ENCODE measurements at regions not wholly inside any gene's neighbourhood (a gene's known extent, or its start where the extent isn't known, plus 50 kb on each side); places are given as distances from the start of the nearest gene placed in this dataset.

DNA sequence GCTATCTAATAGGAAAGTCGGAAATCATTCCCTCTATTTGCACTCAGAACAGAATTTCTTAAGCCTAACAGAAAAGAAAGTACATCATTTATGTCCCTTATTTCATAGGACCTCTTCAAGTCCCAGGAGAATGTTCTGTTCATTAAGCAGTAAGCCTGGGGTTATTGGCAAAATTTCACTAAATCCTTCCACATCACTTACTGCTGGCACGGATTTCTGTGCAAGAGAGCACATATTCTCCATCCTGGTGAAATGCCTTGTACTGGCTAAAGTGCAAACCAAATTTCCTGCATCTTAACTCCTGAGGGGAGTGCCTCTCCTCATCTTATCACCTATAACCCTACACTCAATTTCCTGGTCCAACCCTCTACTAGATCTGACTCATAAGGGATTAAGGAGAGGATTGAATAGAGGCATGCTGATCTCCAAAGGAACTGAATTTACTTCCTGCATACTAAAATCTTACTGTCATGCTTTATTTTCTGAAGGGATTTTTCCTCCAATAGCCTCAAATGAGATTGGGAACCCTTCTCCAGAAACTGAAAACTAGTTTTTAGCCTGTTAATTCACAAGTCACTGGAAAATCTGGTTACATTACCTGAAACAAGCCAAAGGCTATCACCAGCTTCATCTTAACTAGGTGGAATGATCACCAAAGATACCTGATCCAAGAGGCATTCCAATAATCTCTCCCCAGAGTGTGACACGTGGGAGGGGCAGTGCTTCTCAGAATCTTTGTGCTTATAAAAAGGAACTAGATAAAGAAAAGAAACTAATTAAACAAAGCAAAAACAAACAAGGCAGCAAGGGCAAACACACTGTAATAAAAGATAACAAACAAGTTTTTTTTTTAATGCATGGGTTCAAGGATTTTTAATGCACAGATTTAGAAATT lies 311.1 kb downstream of the NR4A2 start:
- TF ChIP-seq, protein P1, sequence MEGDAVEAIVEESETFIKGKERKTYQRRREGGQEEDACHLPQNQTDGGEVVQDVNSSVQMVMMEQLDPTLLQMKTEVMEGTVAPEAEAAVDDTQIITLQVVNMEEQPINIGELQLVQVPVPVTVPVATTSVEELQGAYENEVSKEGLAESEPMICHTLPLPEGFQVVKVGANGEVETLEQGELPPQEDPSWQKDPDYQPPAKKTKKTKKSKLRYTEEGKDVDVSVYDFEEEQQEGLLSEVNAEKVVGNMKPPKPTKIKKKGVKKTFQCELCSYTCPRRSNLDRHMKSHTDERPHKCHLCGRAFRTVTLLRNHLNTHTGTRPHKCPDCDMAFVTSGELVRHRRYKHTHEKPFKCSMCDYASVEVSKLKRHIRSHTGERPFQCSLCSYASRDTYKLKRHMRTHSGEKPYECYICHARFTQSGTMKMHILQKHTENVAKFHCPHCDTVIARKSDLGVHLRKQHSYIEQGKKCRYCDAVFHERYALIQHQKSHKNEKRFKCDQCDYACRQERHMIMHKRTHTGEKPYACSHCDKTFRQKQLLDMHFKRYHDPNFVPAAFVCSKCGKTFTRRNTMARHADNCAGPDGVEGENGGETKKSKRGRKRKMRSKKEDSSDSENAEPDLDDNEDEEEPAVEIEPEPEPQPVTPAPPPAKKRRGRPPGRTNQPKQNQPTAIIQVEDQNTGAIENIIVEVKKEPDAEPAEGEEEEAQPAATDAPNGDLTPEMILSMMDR (IDR thresholded peaks at IDR 0.05; ENCODE audit: insufficient read depth, low read depth, low read length, missing control alignments): no peak
- DNase-seq (ENCODE audit: low read depth): peak; percentile 75
- H3K4me3 ChIP-seq (ENCODE audit: low read length): no peak overlapping the region

DNA sequence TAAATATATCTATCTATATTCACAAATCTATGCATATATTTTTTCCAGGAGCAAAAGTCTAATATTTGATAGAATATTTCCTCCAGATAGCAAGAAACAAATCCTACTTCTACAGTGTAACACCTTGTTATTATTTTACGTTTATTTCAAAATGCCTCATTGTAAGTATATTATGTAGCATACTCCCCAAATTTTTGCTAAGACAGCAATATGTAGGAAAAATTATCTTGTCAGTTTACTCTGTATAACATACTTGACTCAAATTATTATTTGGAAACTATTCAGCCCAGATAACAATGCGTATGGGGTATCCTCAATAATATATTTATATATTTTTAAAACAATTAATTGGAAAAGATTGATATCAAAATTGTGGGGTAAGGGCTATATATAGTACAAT lies 313.2 kb downstream of the NR4A2 start:
- no peak for DNase-seq (ENCODE audit: low read depth)
- H3K4me3 ChIP-seq (ENCODE audit: low read length): no peak overlapping the region
- TF ChIP-seq, protein P1 (IDR thresholded peaks at IDR 0.05; ENCODE audit: insufficient read depth, low read depth, low read length, missing control alignments): no peak

DNA sequence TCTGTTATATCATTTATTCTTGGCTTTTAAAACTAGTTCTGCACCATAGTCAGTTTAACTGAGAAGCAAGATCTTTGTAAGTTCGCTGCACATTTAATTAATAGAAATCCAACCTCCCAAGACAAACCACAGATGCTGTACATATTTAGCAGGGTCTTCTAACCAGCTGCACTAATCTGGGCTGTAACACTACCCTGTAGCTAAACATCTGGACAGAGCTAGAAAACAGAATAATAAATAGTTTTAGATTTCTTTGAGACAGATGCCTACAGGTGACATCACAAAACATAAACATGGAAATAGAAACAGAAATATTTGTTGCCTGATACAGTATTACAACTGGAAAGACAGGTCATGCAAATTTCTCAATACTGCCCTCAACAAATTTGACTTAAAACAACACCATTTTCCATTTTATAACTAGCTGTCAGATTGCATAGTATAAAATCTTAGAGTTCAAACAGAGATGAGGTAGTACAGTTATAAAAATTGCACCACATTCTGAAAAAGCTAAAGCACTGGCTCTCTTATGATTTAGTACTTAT lies 315.1 kb downstream of the NR4A2 start:
- H3K4me3 ChIP-seq (ENCODE audit: low read length): no peak overlapping the region
- TF ChIP-seq, protein P1 (IDR thresholded peaks at IDR 0.05; ENCODE audit: insufficient read depth, low read depth, low read length, missing control alignments): no peak
- peak; percentile 53 for DNase-seq (ENCODE audit: low read depth)

DNA sequence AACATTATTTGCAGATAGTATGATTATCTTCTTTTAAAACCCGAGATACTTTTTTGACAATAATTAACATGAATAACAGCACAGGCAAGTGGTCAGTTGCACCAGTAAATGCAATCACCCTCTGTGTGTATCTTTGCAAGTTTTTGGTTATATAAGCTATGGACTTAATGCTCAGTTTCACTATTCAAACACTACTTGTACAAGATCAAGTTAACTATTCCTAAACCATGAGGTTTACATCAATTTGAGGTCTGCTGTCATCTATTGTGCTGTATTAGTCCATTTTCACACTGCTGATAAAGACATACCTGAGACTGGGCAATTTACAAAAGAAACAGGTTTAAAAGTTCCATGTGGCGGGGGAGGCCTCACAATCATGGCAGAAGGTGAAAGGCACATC lies 323.2 kb downstream of the NR4A2 start:
- TF ChIP-seq, protein P1 (IDR thresholded peaks at IDR 0.05; ENCODE audit: insufficient read depth, low read depth, low read length, missing control alignments): no peak
- DNase-seq (ENCODE audit: low read depth): no peak
- no peak overlapping the region for H3K4me3 ChIP-seq (ENCODE audit: low read length)

DNA sequence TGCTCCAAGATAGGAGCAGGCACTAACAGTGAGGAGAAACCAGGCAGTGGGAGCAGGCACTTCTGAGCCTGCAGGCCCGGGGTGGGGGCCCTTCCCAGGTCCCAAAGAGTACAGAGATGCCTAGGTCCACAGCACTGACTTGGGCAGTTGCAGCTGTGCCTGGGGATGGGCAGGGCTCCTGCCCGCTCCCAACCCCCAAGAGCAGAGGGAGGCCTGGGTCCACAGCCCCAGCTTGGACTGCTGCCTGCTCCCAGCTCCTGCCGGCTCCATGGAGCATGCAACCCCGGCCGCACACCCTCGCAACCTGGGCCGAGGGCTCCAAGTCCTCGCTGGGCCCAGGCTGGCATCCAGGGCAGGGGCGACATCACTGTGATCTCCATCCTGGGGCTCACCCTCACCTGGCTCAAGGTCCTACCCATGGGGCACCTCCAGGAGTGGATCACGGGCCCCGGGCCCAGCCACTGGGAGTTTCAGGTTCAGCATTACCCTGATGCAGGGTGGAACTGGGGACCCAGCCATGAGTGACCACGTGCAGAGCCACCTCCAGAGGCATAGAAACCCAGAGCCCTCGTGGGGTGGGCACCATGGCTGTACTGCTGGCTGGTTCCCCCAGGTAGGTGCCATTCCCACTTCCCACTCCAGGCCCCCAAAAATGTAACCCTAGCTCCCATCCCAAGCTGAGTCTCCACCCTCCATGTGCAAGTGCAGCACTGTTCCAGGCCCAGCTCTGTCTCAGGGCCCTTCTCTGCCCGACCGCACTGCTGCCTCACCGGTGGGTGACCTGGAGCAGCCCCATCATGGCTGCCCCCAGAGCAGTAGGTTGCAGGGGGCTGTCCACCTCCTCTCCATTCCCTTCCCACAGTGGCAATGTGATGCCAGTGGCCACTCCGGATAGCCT lies 325.6 kb downstream of the NR4A2 start:
- H3K4me3 ChIP-seq (ENCODE audit: low read length): no peak overlapping the region
- no peak for DNase-seq (ENCODE audit: low read depth)
- TF ChIP-seq, protein P1 (IDR thresholded peaks at IDR 0.05; ENCODE audit: insufficient read depth, low read depth, low read length, missing control alignments): no peak

DNA sequence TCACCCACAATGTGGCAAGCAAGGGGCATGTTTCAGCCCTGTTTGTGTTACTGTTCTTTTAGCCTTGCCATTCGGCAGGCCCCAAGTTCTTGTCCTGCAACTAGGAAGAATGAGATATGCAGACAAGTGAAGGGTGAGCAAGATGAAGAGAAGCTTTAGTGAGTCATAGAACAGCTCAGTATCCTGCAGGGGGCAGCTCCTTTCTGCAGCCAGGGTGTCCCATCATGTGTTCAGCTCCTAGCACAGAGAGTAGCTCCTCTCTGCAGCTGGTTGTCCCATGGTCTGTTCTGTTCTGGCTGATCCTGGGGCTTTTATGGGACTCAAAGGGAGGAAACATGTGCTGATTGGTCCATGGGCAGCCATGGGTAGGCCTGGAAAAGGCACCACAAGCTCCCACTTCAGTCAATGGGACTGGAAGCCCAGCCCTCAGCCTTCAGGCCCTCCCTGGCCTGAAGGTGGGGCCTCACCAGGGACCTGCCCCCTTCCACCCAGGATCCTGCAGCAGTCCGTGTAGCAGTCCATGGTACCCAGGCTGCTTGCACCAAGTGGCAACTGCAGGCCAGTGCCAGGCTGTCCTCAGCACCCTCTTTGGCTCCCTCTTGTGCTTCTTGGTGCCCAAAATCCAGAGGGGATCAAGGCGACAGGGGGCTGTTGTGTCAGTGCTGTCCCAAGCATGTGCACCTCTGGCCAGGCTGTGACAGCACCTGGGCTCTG lies 326.4 kb downstream of the NR4A2 start:
- TF ChIP-seq, protein P1 (IDR thresholded peaks at IDR 0.05; ENCODE audit: insufficient read depth, low read depth, low read length, missing control alignments): peak; percentile 41
- H3K4me3 ChIP-seq (ENCODE audit: low read length): no peak overlapping the region
- DNase-seq (ENCODE audit: low read depth): peak; percentile 66
